Right atrium auricular region (tissue), 2 donors: ENCODE measurements at regions not wholly inside any gene's neighbourhood (a gene's known extent, or its start where the extent isn't known, plus 50 kb on each side); places are given as distances from the start of the nearest gene placed in this dataset.

Experiments used
- DNase-seq: peaks from one replicate; pipeline ENCODE4 v3.0.0-alpha.2; 2019; ENCODE audit warnings: low spot score
- H3K27ac ChIP-seq, 2 donors: fragments of 200-600 bp; sonication (generic); 1 replicate in 1 of 2; 2 replicates in 1 of 2; pipeline ENCODE4 v1.5.1; 2016 to 2019
- H3K27me3 ChIP-seq, 2 donors: fragments of 200-600 bp; sonication (generic); one replicate each; pipeline versions ENCODE4 v1.5.1 to v1.6.0; 2017 to 2019
- H3K36me3 ChIP-seq: fragments of 200-600 bp; sonication (generic); one replicate; pipeline ENCODE4 v1.5.1; 2016
- H3K4me1 ChIP-seq, 2 donors: fragments of 200-600 bp; sonication (generic); one replicate each; pipeline versions ENCODE4 v1.5.1 to v1.6.0; 2017 to 2019
- H3K4me3 ChIP-seq, 2 donors: fragments of 200-600 bp; sonication (generic); 1 replicate in 1 of 2; 2 replicates in 1 of 2; pipeline ENCODE4 v1.5.1; 2017 to 2019; ENCODE audit warnings: mild to moderate bottlenecking in 1 of 2, moderate library complexity in 1 of 2
- H3K9me3 ChIP-seq, 2 donors: fragments of 200-600 bp; sonication (generic); one replicate each; pipeline ENCODE4 v1.5.1; 2019
- CTCF ChIP-seq, 2 donors: fragments of 200-600 bp; sonication (generic); IDR thresholded peaks; one replicate each; pipeline ENCODE4 v1.5.1; 2019; ENCODE audit warnings: antibody characterized with exemption in 2 of 2

DNA sequence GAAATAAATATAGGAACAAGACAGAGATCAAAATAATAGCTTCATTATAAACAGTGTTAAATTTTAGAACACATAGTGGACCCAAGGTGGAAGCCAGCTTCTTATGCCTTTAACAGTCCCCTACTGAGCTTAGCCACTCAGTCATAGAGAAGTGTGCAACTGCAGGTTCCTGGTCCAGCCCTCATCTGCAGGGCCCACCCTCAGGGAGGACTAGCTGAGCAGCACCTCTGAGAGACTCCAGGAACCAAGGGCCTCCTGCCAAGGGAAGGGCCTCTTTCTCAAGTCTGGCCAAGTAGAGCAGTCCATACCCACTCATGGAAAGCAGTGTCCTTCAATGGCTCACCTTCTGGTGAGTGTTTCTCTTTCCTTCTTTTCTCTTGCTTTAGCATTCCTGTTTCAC lies 173.7 kb upstream of the PRPS1L1 start:
- Histone ChIP-seq H3K4me3 (no peak overlapping the region), H3K27ac (no peak overlapping the region), H3K4me1 (peaks cover 0 to 6% of the 10 kb centered on the region in 2 donors), H3K27me3 (no peaks in the 10 kb centered on the region), H3K9me3 (no peaks in the 10 kb centered on the region), H3K36me3 (no peaks in the 10 kb centered on the region)
- DNase-seq, result no peak
- TF ChIP-seq CTCF (IDR thresholded peaks at IDR 0.05), result no peak

DNA sequence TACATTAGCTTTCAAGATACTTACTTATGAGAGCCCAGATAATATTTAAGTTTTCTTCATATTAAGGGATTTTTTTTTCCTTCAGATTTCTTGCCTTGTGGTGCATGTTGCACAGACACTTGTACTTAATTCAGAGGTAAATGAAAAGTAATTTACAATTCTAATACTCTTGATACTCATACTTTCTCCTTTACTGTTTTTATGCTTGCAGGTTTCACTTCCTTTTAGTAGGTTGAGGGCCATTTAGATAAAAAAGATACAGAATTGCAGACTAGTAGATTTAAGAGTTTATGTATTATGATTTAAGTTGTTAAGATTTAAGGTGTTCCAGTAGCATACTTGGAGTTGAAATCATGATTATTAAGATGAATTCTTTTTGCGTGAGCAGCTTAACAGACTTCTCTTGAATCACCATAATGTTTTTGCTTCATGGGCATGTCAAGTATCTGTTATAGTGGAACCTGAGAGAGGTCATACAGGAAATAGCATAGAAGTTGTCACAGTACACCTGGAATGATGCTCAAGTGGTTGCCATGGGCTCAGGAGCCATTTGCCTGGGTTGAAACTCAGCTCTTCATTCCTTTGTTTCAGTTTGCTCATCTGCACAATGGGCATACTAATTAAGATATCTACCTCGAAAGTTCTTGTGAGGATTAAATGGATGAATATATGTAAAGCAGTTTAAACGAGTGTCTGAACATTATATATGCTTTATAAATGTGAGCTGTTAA lies 174.8 kb upstream of the PRPS1L1 start:
- TF ChIP-seq CTCF (IDR thresholded peaks at IDR 0.05), result no peak
- Histone ChIP-seq H3K36me3 (no peaks in the 10 kb centered on the region), H3K27ac (no peak overlapping the region), H3K4me1 (peaks cover 0 to 6% of the 10 kb centered on the region in 2 donors), H3K27me3 (no peaks in the 10 kb centered on the region), H3K9me3 (no peaks in the 10 kb centered on the region), H3K4me3 (no peak overlapping the region)
- DNase-seq, result no peak

- Histone ChIP-seq H3K36me3 (no peaks in the 10 kb centered on the region), H3K27me3 (no peaks in the 10 kb centered on the region), H3K9me3 (no peaks in the 10 kb centered on the region), H3K4me1 (peaks cover 0 to 15% of the 10 kb centered on the region in 2 donors), H3K27ac (no peak overlapping the region), H3K4me3 (no peak overlapping the region)
- TF ChIP-seq CTCF (IDR thresholded peaks at IDR 0.05), result no peak
- DNase-seq, result no peak
These were observed 178.7 kb upstream of the PRPS1L1 start for GRCh38 chr7:18206331-18206730.

- TF ChIP-seq CTCF (IDR thresholded peaks at IDR 0.05), result no peak
- no peak overlapping the region for H3K4me3 ChIP-seq
- H3K9me3 ChIP-seq, result no peaks in the 10 kb centered on the region
- H3K4me1 ChIP-seq, result peaks cover 0 to 26% of the 10 kb centered on the region in 2 donors
- DNase-seq, result no peak
- H3K27me3 ChIP-seq, result no peaks in the 10 kb centered on the region
- H3K36me3 ChIP-seq, result no peaks in the 10 kb centered on the region
- no peak overlapping the region for H3K27ac ChIP-seq
These were observed 181.3 kb upstream of the PRPS1L1 start for GRCh38 chr7:18208921-18209320.

- no peak overlapping the region for H3K4me3 ChIP-seq
- H3K27me3 ChIP-seq, result no peaks in the 10 kb centered on the region
- no peaks in the 10 kb centered on the region for H3K9me3 ChIP-seq
- DNase-seq, result no peak
- H3K27ac ChIP-seq, result no peak overlapping the region
- H3K4me1 ChIP-seq, result peaks cover 0 to 26% of the 10 kb centered on the region in 2 donors
- TF ChIP-seq CTCF (IDR thresholded peaks at IDR 0.05), result no peak
- H3K36me3 ChIP-seq, result no peaks in the 10 kb centered on the region
These were observed 182.7 kb upstream of the PRPS1L1 start for GRCh38 chr7:18210377-18210776.

DNA sequence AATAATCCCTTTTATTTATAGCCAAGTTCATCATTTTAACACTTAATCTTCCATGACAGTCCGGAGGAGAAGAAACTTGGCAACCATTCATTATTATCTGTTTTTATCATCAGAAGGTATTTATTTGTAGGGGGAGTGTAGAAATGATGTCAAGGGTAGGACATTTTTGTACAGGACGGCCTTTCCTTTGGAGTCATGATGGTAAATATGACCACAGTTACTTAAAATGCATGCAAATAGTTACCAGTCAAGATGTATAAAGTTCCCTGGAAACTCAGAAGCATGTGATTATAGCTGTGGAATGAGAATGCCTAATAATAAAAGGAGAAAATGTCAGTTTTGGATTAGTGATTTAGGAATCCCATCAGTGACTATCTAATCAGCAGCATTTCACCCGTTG lies 183.1 kb upstream of the PRPS1L1 start:
- no peak for TF ChIP-seq CTCF (IDR thresholded peaks at IDR 0.05)
- Histone ChIP-seq H3K4me3 (no peak overlapping the region), H3K27ac (peak overlapping the region in 1 of 2 donors; percentile 0), H3K27me3 (no peaks in the 10 kb centered on the region), H3K4me1 (peaks cover 0 to 26% of the 10 kb centered on the region in 2 donors), H3K9me3 (no peaks in the 10 kb centered on the region), H3K36me3 (no peaks in the 10 kb centered on the region)
- DNase-seq, result no peak
